ENCODE measurements at regions not wholly inside any gene's neighbourhood (a gene's known extent, or its start where the extent isn't known, plus 50 kb on each side); places are given as distances from the start of the nearest gene placed in this dataset.
"Not testable (repeated sequence)": the region's sequence is repeated elsewhere in the genome, so short reads cannot be mapped to it uniquely, and the experiment has no call there.

DNA sequence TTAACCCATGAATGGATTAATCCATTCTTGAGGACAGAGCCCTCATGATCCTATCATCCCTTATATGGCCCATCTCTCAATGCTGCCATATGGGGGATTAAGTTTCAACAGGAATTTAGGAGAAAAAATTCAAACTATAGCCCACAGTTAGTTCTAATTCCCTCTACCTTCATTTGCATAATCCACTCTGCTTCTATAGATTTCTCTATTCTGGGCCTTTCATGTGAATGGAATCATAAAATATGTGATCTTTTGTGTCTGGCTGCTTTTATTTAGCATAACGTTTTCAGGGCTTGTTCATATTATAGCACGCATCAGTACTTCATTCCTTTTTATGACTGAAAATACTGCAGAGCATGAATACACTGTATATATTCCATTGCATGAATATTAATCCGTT lies 55.4 kb downstream of the CTSL start:
- no peak for DNase-seq

DNA sequence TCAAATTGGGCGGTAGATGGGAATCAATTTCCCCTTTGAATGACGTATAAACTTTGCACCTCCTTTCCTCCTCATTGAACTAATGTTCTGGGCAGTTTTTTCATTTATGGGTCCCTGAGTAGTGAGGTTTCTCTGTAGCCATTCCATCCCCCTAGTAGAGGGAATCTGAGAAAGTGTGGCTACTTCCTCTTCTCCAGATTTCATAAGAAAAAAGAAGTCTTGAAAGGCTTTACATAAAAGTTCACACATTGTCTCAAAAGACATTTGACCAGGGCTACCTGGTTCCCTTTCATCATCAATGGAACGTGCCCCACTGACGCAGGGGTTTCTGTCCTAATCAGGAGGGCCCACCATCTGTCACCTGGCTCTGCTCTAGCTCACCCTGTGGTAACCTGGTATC lies 57.3 kb downstream of the CTSL start:
- DNase-seq = no peak

- DNase-seq = not testable (repeated sequence)
Measured at GRCh38 chr9:87785315-87785970, 59.5 kb downstream of the CTSL start.

GRCh38 chr9:87786423-87786822 lies 60.5 kb downstream of the CTSL start:
- DNase-seq = no peak

- no peak for DNase-seq
Measured at GRCh38 chr9:87786876-87787275, 61.0 kb downstream of the CTSL start.

GRCh38 chr9:87787735-87788134 lies 61.8 kb downstream of the CTSL start:
- no peak for DNase-seq

DNA sequence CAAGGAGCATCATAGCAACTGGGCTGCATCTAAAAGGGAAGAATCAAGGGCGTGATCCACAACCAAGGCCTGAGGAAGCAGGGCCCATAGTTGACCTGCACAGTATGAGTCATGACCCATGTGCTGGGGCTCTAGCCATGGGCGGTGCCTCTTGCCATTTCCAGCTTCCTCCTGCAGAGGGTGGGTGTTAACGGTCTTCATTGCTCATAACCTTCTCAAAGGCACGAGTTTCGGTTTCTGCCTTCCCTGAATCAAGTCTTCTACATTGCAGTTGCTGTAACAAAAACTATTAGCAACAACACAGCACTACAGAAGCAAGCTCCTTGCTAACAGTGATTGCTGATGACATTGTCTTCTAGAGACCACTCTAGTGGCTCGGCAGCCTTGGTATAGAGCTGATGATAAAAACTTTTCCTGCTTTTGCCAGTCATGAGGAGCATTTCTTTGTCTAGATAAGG lies 66.9 kb downstream of the CTSL start:
- DNase-seq = peak; percentile 56

DNA sequence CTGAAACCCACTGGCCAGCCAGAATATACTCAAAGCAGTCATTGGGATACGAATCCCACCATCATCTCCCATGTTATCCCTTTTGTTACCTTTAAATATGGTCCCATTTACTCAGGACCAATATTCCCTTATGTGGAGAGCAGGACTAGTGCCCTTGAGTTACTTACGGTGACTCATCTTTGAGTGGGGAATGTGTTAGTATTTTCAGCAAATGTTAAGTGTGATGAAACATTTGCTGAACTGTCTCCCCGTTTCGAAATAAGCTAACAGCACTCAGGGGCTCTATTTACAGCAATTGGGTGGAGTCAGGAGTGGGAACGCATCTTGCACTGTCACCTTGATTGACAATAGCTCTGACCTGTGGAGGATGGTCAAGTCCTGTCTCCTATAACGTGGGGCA lies 67.4 kb downstream of the CTSL start:
- peak; percentile 13 for DNase-seq

DNA sequence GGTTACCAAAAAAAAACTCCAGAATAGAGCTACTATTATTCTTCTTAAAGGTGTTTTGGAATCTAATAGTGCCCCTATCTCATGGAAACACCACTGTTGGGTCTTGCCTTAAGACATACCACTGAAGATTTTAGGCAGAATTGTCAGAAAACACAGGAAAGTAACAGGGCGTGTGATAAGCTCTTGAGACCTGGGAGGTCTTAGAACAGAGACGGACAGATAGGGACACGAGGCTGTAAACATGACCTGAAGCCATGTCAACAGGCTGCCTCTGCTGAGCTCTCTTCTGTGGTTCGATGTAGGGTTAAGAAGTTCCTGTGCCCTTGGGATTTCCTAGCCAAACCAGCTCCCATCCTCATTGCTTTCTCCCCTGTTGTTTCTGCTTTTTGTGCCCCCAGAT lies 69.3 kb downstream of the CTSL start:
- DNase-seq = no peak

DNA sequence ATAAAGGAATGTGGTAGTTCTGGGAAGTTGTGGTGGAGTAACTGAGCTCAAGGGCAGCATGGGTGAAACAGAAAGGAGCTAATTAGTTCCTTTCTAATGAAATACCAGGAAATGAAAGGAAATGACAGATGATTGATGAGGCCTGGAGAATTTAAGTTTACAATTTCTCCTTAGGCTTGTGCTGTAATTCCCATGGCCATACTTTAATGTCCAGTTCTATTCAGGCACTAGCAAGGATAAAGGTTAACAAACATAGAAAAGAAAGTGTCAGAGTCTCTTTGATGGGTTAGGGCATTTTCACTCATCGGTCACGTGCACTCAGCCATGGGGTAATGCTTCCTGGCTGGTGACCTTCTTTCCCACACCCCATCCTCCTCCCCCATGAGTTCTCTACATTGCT lies 70.3 kb downstream of the CTSL start:
- no peak for DNase-seq

GRCh38 chr9:87798261-87798833 lies 72.4 kb downstream of the CTSL start:
- no peak for DNase-seq

DNA sequence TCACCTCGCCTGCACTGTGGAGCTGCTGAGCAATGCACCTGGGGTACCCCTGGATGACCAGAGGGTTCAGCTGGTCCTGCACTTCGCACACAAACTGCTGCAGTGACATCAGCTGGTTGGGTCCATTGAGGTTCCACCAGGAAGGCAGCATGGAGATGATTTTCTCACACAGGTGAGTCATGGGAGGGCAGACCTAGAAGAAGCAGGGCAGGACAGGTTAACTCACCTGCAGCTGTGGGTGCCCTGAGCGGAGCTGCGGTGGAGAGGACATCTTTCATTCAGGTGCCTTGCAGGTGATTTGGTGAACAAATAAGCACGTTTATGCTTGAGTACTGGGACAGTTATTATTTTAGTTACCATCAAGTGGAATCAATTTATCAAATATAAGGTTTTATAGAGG lies 73.6 kb downstream of the CTSL start:
- no peak for DNase-seq

GRCh38 chr9:87800456-87800855 lies 74.5 kb downstream of the CTSL start:
- no peak for DNase-seq

DNA sequence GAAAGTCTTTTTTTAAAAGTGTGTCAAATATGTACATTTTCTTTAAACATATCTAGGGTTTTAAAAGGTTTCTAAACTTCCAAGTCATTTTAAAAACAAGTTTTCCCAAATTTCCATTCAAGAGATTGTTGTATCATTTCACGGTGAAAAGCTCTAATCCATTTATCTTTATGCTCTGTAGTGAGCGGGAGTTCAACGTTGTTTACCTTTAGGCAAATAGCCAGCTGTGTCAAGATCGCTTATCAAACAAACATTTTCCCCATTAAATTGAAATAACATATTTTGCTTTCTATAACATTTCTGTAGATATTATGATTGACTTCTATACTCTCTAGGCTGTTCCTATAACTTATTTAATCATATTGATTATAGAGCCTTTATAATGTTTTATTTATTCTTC lies 75.1 kb downstream of the CTSL start:
- DNase-seq = no peak

GRCh38 chr9:87803166-87803565 lies 77.2 kb downstream of the CTSL start:
- no peak for DNase-seq

DNA sequence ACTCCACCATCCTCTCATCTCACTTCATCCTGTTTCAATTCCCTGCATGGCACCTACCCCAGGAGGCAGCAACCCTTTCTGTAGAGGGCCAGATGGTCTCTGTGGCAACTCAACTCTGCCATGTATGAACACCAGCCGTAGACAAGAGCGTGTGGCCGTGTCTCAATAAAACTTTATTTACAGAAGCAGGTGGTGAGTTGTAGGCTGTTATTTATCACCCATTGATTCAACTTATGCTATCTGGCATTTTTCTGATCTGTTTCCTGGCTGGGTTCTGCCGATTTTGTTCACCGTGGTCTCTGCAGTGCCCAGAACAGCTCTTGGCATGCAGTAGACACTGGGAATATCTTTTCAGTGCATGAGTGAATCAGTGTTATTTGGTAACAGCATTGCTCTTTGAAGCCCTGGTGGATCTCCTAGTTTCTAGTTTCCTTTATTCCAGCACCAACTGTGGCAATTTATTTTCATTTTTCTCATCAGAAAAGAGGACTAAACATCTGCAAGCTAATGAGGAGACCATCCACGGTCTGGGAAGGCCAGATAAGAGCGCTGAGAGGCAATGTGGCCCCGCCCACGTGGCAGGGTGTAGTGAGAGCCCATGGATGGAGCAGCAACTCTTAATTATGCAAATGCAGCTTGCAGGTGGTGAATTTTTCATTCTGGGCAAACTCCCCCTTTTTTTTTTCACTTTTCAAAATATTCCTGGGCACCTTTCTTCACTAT lies 77.9 kb downstream of the CTSL start:
- DNase-seq = no peak

GRCh38 chr9:87805259-87805658 lies 77.4 kb upstream of the SPATA31E1 start:
- DNase-seq = no peak

DNA sequence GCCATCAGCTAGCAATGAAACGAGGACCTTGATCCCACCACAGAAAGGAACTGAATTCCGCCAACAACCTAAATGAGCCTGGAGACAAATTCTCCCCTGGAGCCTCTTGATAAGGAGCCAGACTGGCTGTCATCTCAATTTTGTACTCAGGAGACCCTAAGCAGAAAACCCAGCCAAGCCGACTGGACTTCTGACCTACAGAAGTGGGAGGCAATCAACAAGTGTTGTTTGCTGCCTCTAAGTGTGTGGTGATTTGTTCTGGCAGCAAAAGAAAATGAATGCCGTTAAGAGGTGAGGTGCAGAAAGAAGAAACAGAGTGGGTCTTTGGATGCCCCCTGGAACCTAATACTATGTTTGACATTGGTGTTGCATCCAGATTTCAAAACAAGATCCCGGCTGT lies 72.7 kb upstream of the SPATA31E1 start:
- no peak for DNase-seq

- no peak for DNase-seq
Measured at GRCh38 chr9:87810679-87811178, 71.9 kb upstream of the SPATA31E1 start.

GRCh38 chr9:87812375-87813118 lies 70.1 kb upstream of the SPATA31E1 start:
- DNase-seq = peak; percentile 1

- DNase-seq = no peak
Measured at GRCh38 chr9:87813119-87813463, 69.6 kb upstream of the SPATA31E1 start.

GRCh38 chr9:87816036-87816435 lies 66.6 kb upstream of the SPATA31E1 start:
- no peak for DNase-seq

GRCh38 chr9:87818308-87818707 lies 64.4 kb upstream of the SPATA31E1 start:
- no peak for DNase-seq

Measured in CD4-positive, alpha-beta T cell treated with Interleukin-12 subunit alpha and Interleukin-12 subunit beta, for 1 hour (primary cell).